PFSK-1 (cell line): ENCODE measurements at regions not wholly inside any gene's neighbourhood (a gene's known extent, or its start where the extent isn't known, plus 50 kb on each side); places are given as distances from the start of the nearest gene placed in this dataset.

ENCODE experiments used
- FOXP2 ChIP-seq: optimal IDR thresholded peaks from 2 replicates; pipeline ENCODE3; 2011; ENCODE audit warnings: borderline replicate concordance, control low read depth, inconsistent platforms; ENCODE audit not compliant: insufficient read depth; ENCODE audit errors: extremely low read length, extremely low read depth
- POLR2AphosphoS5 ChIP-seq: IDR thresholded peaks from 2 replicates; pipeline ENCODE4 v1.6.1; 2012; ENCODE audit warnings: low read depth, mild to moderate bottlenecking, control low read depth, low read length, moderate library complexity
- SIN3A ChIP-seq: IDR thresholded peaks from 2 replicates; pipeline ENCODE4 v1.6.1; 2012; ENCODE audit warnings: mild to moderate bottlenecking, low read length, moderate library complexity, borderline replicate concordance; ENCODE audit not compliant: insufficient read depth
- TAF1 ChIP-seq: IDR thresholded peaks from 2 replicates; pipeline ENCODE4 v1.6.1; 2012; ENCODE audit warnings: low read length, control low read depth, borderline replicate concordance; ENCODE audit not compliant: insufficient read depth
- TF ChIP-seq, protein P1 (sequence below), 2 experiments: IDR thresholded peaks; 2 replicates each; pipeline versions ENCODE4 v1.6.1 to v1.8.0; 2011 to 2012; ENCODE audit warnings: low read depth in 2 of 2, low read length in 2 of 2, control low read depth in 1 of 2, inconsistent platforms in 1 of 2, mild to moderate bottlenecking in 1 of 2, moderate library complexity in 1 of 2; ENCODE audit not compliant: insufficient read depth in 1 of 2

DNA sequence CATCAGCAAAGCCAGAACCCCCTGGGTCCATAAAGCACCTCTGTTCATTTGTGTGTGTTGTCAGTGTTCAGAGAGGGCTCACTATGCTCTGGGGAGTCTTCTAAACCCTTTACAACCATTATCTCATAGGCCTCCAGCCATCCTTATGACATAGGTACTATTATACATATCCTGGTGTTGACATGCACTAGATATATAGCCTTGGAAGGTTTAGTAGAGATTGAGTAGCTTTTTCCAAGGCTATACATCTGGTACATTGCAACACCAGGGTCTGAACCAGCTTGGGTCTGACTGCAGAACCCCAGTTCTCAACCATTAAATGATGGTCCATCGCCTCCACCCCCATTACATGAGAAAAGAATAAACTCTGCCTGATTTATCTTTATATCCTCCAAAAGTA lies 253.6 kb upstream of the MKLN1 start:
- TF ChIP-seq FOXP2 (no peak), SIN3A (no peak), POLR2AphosphoS5 (no peak), TAF1 (no peak)
- TF ChIP-seq, protein P1, sequence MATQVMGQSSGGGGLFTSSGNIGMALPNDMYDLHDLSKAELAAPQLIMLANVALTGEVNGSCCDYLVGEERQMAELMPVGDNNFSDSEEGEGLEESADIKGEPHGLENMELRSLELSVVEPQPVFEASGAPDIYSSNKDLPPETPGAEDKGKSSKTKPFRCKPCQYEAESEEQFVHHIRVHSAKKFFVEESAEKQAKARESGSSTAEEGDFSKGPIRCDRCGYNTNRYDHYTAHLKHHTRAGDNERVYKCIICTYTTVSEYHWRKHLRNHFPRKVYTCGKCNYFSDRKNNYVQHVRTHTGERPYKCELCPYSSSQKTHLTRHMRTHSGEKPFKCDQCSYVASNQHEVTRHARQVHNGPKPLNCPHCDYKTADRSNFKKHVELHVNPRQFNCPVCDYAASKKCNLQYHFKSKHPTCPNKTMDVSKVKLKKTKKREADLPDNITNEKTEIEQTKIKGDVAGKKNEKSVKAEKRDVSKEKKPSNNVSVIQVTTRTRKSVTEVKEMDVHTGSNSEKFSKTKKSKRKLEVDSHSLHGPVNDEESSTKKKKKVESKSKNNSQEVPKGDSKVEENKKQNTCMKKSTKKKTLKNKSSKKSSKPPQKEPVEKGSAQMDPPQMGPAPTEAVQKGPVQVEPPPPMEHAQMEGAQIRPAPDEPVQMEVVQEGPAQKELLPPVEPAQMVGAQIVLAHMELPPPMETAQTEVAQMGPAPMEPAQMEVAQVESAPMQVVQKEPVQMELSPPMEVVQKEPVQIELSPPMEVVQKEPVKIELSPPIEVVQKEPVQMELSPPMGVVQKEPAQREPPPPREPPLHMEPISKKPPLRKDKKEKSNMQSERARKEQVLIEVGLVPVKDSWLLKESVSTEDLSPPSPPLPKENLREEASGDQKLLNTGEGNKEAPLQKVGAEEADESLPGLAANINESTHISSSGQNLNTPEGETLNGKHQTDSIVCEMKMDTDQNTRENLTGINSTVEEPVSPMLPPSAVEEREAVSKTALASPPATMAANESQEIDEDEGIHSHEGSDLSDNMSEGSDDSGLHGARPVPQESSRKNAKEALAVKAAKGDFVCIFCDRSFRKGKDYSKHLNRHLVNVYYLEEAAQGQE (IDR thresholded peaks at IDR 0.05; ENCODE audit: insufficient read depth in 1 of 2, low read depth in 2 of 2, low read length in 2 of 2), result no peak

DNA sequence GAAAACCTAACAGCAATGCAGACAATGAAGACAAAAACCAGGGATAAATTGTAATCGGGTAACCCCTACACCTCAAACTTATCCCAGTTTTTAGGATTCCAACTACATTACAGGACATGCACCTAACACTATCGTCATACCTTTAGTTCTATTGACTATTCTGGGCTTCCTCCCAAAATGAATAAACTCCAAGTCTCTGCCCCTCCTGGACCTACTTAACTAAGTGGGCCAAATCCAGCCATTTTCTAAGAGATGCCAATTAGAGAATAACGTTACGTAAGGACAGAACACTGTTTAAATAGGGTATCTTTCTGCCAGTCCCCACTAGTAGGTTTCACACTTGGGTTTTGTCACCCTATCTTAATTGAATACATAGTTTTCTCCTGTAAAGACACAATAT lies 253.1 kb upstream of the MKLN1 start:
- TF ChIP-seq, protein P1 (IDR thresholded peaks at IDR 0.05; ENCODE audit: insufficient read depth in 1 of 2, low read depth in 2 of 2, low read length in 2 of 2), result no peak
- no peak for TF ChIP-seq SIN3A
- TF ChIP-seq FOXP2, result no peak
- no peak for TF ChIP-seq TAF1
- TF ChIP-seq POLR2AphosphoS5, result no peak

DNA sequence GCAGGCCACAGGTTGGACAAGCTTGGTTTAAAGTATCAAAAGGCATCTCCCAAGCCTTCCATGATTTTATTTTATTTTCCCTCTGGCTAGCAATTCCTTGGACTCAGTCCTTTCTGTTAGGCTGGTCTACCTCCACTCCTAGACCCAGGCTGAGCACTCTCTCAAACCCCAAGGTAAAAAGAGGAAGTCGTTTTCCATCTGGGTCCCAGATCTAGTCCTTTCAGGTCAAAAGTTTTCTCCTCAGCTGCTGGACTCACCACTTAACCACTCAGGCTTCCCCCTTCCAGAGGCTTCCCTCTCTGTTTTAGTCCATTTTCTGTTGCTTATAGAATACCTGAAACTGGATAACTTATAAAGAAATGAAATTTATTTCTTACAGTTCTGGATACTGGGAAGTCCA lies 252.3 kb upstream of the MKLN1 start:
- TF ChIP-seq FOXP2 (no peak), POLR2AphosphoS5 (no peak), TAF1 (no peak), SIN3A (no peak)
- TF ChIP-seq, protein P1 (IDR thresholded peaks at IDR 0.05; ENCODE audit: insufficient read depth in 1 of 2, low read depth in 2 of 2, low read length in 2 of 2), result no peak

DNA sequence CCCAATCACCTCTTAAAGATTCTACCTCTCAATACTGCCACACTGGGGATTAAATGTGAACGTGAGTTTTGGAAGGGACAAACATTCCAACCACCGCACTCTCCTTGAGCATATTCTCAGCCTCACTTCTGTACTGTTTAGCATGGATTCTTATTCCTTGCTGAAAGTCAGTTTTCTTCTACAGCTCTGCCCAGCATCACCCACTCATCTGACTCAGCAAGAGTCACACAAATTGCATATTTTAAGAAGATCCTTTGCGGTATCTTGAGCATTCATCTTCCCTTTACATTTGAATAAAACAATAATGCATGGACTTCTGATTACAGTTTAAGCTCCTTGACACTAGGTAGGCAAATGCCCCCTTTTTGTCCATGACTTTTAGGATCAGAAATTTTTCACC lies 251.6 kb upstream of the MKLN1 start:
- no peak for TF ChIP-seq FOXP2
- no peak for TF ChIP-seq POLR2AphosphoS5
- TF ChIP-seq TAF1, result no peak
- TF ChIP-seq, protein P1 (IDR thresholded peaks at IDR 0.05; ENCODE audit: insufficient read depth in 1 of 2, low read depth in 2 of 2, low read length in 2 of 2), result no peak
- no peak for TF ChIP-seq SIN3A

DNA sequence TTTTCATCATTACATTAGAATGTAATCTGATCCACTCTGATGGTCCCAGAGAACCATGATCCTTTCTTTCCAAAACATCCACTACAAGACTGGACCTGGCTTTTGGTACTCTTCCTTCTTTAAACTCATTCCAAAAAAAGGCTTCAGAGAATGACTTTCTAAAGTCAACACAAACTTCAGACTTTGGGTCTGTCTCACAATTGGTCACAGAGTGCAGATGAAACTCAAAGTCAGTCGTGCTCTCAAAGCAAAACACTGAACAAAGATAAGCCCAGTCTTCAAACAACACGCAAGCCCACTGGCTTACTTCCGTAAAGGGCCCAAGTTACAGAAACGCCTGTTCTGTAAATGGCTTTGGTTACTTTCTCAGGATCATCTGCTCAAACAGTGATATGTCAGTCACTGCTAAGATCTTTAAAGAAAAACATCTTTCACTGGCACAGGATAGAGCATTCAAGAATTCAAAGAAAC lies 250.9 kb upstream of the MKLN1 start:
- no peak for TF ChIP-seq POLR2AphosphoS5
- TF ChIP-seq SIN3A, result no peak
- TF ChIP-seq, protein P1 (IDR thresholded peaks at IDR 0.05; ENCODE audit: insufficient read depth in 1 of 2, low read depth in 2 of 2, low read length in 2 of 2), result no peak
- TF ChIP-seq TAF1, result no peak
- TF ChIP-seq FOXP2, result no peak
